WERI-Rb-1 (cell line): ENCODE measurements at regions not wholly inside any gene's neighbourhood (a gene's known extent, or its start where the extent isn't known, plus 50 kb on each side); places are given as distances from the start of the nearest gene placed in this dataset.

Experiments used
- DNase-seq: peaks from one replicate; pipeline ENCODE4 v3.0.0-alpha.2; 2020
- H3K27ac ChIP-seq: fragments of 250-450 bp; sonication (Bioruptor Pico); 2 replicates; pipeline ENCODE4 v1.5.1; 2020; ENCODE audit warnings: mild to moderate bottlenecking, moderate library complexity
- H3K27me3 ChIP-seq: fragments of 250-450 bp; sonication (Bioruptor Pico); 2 replicates; pipeline ENCODE4 v1.5.1; 2021; ENCODE audit warnings: mild to moderate bottlenecking, low read depth, moderate library complexity; ENCODE audit not compliant: insufficient read depth, severe bottlenecking
- H3K36me3 ChIP-seq: fragments of 250-450 bp; sonication (Bioruptor Pico); 2 replicates; pipeline ENCODE4 v1.5.1; 2020; ENCODE audit warnings: mild to moderate bottlenecking, moderate library complexity
- H3K4me3 ChIP-seq: 2 replicates; pipeline ENCODE4 v1.5.1; 2011; ENCODE audit warnings: low read depth, mild to moderate bottlenecking, control low read depth, low read length
- H3K9me3 ChIP-seq: fragments of 250-450 bp; sonication (Bioruptor Pico); 2 replicates; pipeline ENCODE4 v1.5.1; 2021; ENCODE audit warnings: mild to moderate bottlenecking, moderate library complexity; ENCODE audit not compliant: severe bottlenecking
- TF ChIP-seq, protein P1 (sequence below): IDR thresholded peaks from 2 replicates; pipeline ENCODE4 v1.5.1; 2011; ENCODE audit warnings: low read depth, mild to moderate bottlenecking, control low read depth, inconsistent platforms, low read length

DNA sequence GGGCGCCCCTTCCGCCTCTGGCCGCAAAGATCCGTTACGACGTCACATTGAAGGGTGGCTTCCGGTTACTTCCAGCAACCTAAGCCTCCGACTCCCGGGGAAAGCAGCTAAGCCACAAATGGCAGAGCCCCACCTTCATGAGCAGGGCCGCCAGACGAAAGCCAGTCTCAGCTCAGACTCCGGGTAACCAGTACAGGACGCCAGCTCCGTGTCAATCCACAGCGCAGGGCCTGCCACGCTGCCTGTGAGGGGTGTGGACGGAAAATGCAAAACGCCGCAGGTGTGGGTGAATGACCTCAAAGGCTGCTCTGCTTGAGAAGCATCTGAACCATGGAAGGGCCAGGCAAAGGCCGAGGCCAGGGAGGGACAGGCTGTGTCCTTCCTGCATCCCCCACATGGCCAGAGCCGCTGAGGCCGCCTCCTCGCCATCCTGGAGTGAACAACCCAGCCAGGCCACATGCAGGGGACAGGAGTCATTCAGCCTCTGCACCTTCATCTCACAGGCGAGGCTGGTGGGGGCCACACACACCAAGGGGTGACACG lies 53.5 kb upstream of the PPP2R2D start:
- Histone ChIP-seq H3K27ac (no peak overlapping the region), H3K9me3 (no peaks in the 10 kb centered on the region), H3K36me3 (no peaks in the 10 kb centered on the region), H3K4me3 (no peak overlapping the region), H3K27me3 (no peaks in the 10 kb centered on the region)
- TF ChIP-seq, protein P1, sequence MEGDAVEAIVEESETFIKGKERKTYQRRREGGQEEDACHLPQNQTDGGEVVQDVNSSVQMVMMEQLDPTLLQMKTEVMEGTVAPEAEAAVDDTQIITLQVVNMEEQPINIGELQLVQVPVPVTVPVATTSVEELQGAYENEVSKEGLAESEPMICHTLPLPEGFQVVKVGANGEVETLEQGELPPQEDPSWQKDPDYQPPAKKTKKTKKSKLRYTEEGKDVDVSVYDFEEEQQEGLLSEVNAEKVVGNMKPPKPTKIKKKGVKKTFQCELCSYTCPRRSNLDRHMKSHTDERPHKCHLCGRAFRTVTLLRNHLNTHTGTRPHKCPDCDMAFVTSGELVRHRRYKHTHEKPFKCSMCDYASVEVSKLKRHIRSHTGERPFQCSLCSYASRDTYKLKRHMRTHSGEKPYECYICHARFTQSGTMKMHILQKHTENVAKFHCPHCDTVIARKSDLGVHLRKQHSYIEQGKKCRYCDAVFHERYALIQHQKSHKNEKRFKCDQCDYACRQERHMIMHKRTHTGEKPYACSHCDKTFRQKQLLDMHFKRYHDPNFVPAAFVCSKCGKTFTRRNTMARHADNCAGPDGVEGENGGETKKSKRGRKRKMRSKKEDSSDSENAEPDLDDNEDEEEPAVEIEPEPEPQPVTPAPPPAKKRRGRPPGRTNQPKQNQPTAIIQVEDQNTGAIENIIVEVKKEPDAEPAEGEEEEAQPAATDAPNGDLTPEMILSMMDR: no peak
- DNase-seq: no peak

DNA sequence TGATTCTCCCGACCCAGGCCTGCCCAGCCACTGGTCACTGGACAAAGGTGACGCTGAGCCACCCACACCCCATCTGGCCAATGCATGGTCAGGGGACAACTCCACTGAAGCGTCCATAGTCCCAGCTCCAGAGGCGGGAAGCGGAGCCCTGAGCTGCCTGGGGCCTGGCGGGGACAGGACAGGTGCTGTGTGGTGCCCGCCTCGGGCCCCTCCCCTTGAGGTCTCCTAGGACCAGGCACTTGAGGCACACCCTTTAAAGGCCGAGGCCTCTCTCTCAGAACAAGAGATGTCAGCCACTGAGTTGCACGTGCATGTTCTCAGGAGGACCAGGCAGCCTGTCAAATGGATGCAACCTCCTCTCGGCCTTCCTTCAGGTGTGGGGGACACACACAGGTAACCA lies 52.5 kb upstream of the PPP2R2D start:
- no peak for DNase-seq
- no peak overlapping the region for H3K4me3 ChIP-seq
- TF ChIP-seq, protein P1: no peak
- H3K36me3 ChIP-seq: no peaks in the 10 kb centered on the region
- no peaks in the 10 kb centered on the region for H3K27me3 ChIP-seq
- H3K9me3 ChIP-seq: no peaks in the 10 kb centered on the region
- no peak overlapping the region for H3K27ac ChIP-seq

- no peak for DNase-seq
- Histone ChIP-seq H3K9me3 (no peaks in the 10 kb centered on the region), H3K4me3 (no peak overlapping the region), H3K27ac (no peak overlapping the region), H3K36me3 (no peaks in the 10 kb centered on the region), H3K27me3 (no peaks in the 10 kb centered on the region)
- TF ChIP-seq, protein P1: no peak
Observed at GRCh38 chr10:131848741-131849590, 51.8 kb upstream of the PPP2R2D start.

DNA sequence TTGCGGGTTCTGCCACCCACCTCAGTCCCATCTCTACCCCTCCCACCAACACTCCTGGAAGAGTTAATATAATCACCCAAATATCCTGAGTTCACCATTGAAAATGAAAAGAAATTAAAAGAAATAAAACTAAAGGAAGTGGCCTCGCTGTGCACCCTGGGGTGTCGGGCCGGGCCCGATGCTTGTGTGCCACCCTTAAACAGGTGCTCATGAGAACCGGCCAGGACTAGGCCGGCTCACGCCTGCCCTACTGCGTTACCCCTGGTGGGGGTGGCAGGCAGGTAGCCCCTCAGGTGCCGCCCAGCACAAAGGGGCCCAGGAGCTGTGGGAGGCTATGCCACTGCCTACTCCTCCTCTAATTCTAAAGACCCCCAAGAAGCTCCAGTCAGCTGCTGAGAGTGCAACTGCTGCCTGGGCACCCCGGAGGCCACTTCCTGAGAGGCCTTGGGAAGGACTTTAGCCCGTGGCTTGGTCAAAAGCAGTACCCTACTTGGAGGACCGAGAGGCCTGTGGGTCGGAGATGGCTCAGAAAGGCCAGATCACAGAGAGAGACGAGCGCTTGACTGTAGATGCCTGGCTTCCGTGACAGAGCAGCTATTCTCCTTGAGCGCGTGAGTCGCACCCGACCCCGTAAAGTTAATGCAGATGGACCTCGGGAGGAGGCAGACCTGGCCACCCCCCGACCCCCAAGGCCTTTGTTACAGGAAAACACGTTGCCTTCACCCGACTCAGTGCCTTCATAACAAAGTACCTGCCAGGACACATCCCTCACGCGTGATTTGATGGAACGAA lies 51.0 kb upstream of the PPP2R2D start:
- TF ChIP-seq, protein P1: no peak
- no peak for DNase-seq
- Histone ChIP-seq H3K4me3 (no peak overlapping the region), H3K27ac (no peak overlapping the region), H3K36me3 (no peaks in the 10 kb centered on the region), H3K9me3 (no peaks in the 10 kb centered on the region), H3K27me3 (no peaks in the 10 kb centered on the region)

DNA sequence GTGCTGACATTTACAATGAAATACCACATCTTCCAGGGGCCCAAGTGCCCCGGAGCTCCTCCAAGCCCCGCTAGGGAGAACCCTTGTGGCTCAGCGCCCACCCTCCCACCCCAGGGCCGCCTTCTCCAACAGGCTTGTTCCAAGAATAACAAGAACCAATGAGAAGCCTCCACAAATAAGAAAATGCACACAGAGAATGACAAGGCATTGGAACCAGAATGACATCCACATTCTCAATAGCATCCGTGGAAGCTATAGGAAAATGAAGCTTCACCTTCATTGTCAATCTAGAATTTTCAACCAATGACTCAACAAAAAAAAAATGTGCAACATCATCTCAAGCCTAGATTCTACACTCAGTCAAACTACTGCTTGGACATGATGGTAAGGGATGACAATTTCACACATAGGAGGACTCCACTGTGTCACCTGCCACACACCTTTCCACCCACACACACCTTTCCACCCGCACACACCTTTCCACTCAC lies 50.4 kb upstream of the PPP2R2D start:
- no peak for DNase-seq
- TF ChIP-seq, protein P1: no peak
- Histone ChIP-seq H3K9me3 (no peaks in the 10 kb centered on the region), H3K4me3 (no peak overlapping the region), H3K36me3 (no peaks in the 10 kb centered on the region), H3K27ac (no peak overlapping the region), H3K27me3 (no peaks in the 10 kb centered on the region)
